Transverse colon (tissue), 4 donors: ENCODE measurements at regions not wholly inside any gene's neighbourhood (a gene's known extent, or its start where the extent isn't known, plus 50 kb on each side); places are given as distances from the start of the nearest gene placed in this dataset.

ENCODE experiments used
- DNase-seq: peaks from one replicate; pipeline ENCODE4 v3.0.0-alpha.2; 2019
- H3K27ac ChIP-seq, 4 donors: fragments of 200-600 bp; sonication (generic); 2 replicates each; pipeline ENCODE4 v1.5.1; 2016 to 2018; ENCODE audit warnings: inconsistent platforms in 4 of 4
- H3K27me3 ChIP-seq: fragments of 200-600 bp; sonication (generic); 2 replicates; pipeline ENCODE4 v1.5.1; 2017; ENCODE audit warnings: inconsistent platforms
- H3K36me3 ChIP-seq, 4 donors: fragments of 200-600 bp; sonication (generic); 2 replicates each; pipeline ENCODE4 v1.5.1; 2017 to 2019; ENCODE audit warnings: inconsistent platforms in 4 of 4
- H3K4me1 ChIP-seq, 4 donors: fragments of 200-600 bp; sonication (generic); 2 replicates each; pipeline ENCODE4 v1.5.1; 2017 to 2020; ENCODE audit warnings: inconsistent platforms in 4 of 4
- H3K4me3 ChIP-seq, 4 donors: fragments of 200-600 bp; sonication (generic); 1 replicate in 1 of 4; 2 replicates in 3 of 4; pipeline versions ENCODE4 v1.5.1 to v1.6.1; 2017 to 2019; ENCODE audit warnings: inconsistent platforms in 4 of 4
- H3K9me3 ChIP-seq, 2 donors: fragments of 200-600 bp; sonication (generic); 2 replicates each; pipeline ENCODE4 v1.5.1; 2017 to 2019; ENCODE audit warnings: inconsistent platforms in 2 of 2
- CTCF ChIP-seq, 5 experiments: fragments of 200-600 bp in 3 of 5; fragments of 450-650 bp in 2 of 5; sonication (generic) in 3 of 5; IDR thresholded peaks; 1 replicate in 2 of 5; 2 replicates in 3 of 5; pipeline ENCODE4 v1.5.1; 2016 to 2017; ENCODE audit warnings: antibody characterized with exemption in 5 of 5, inconsistent platforms in 3 of 5, mild to moderate bottlenecking in 2 of 5, moderate library complexity in 1 of 5
- EP300 ChIP-seq: sonication (generic); formaldehyde crosslinking; IDR thresholded peaks from one replicate; pipeline ENCODE4 v1.6.1; 2017; ENCODE audit warnings: antibody characterized with exemption, low read depth
- POLR2A ChIP-seq: fragments of 450-650 bp; IDR thresholded peaks from one replicate; pipeline ENCODE4 v1.6.1; 2016; ENCODE audit warnings: antibody characterized with exemption, mild to moderate bottlenecking, moderate library complexity
- POLR2AphosphoS5 ChIP-seq, 3 donors: sonication (generic); formaldehyde crosslinking; IDR thresholded peaks; one replicate each; pipeline ENCODE4 v1.6.1; 2016; ENCODE audit warnings: antibody characterized with exemption in 3 of 3
- WGBS, 2 donors: methylation state at CpG; one replicate each; pipeline ENCODE4 v1.1.5; 2018; ENCODE audit warnings: low coverage in 1 of 2; 5-methylcytosine and 5-hydroxymethylcytosine counted together
- in situ Hi-C, 4 donors: fragments of 200-750 bp; cut with MboI; loops; one replicate each; pipeline versions ENCODE4 v1.15.0 to v1.15.1; 2017; ENCODE audit warnings: low sequenced_read_pairs in 3 of 4, low pct_ligation_motif_present in 1 of 4, low pct_unique_long_range_greater_than_20kb in 1 of 4
- intact Hi-C: fragments of 100-400 bp; cut with DNase I; formaldehyde crosslinking; loops from one replicate; pipeline ENCODE4 v1.15.1; 2023; ENCODE audit warnings: low total_unique reads

DNA sequence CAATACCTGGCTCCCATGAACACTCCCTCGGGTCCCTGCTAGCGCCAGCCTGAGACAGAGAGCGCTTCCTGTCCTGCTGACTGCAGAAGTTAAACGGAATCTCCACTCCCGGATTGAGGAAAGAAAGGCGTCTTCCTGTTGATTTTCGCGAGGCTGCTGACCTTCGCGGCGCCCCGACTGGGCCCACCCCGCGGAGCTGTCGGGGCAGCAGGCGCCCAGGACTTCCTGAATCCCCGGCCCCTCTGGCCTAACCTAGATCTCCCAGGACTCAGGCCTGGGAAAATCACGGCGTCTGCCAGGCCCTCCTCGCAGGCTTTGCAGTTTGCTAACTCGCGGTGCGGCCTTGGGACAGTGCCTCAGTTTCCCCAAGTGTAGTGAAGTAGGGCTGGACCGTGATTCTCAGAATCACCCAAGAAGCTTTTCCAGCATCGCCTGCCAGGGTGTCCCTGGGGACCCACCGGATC is 108.8 kb downstream of the KCTD15 start:
- DNase-seq: peak; percentile 14
- Histone ChIP-seq H3K4me3 (peak overlapping the region; percentile 36 to 49 (median 44)), H3K4me1 (peaks cover 0 to 18% (median 15%) of the 10 kb centered on the region in 4 donors), H3K27me3 (peaks cover 38% of the 10 kb centered on the region), H3K36me3 (no peaks in the 10 kb centered on the region), H3K9me3 (no peaks in the 10 kb centered on the region), H3K27ac (peak overlapping the region; percentile 73 to 81 (median 78))
- intact Hi-C loops (no loop called here), in situ Hi-C loops (no loop called here)
- TF ChIP-seq CTCF (IDR thresholded peaks at IDR 0.05) (no peak), POLR2AphosphoS5 (IDR thresholded peaks at IDR 0.05) (no peak), EP300 (no peak), POLR2A (no peak)
- 8% methylated on average over 24 of the region's 26 CpGs; no CpG with 5 or more reads in 1 of the 2 donors for WGBS, 2 donors

- peak overlapping the region; percentile 73 to 81 (median 78) for H3K27ac ChIP-seq
- intact Hi-C loops: no loop called here
- peak; percentile 85 for DNase-seq
- H3K36me3 ChIP-seq: no peaks in the 10 kb centered on the region
- peak overlapping the region; percentile 36 to 49 (median 44) for H3K4me3 ChIP-seq
- TF ChIP-seq CTCF (IDR thresholded peaks at IDR 0.05) (no peak), POLR2AphosphoS5 (IDR thresholded peaks at IDR 0.05) (peak in 2 of 3 donors; percentile 18 to 67), POLR2A (peak; percentile 80), EP300 (no peak)
- in situ Hi-C loops: no loop called here
- WGBS, 2 donors: 1% methylated on average over 35 of the region's 60 CpGs; no CpG with 5 or more reads in 1 of the 2 donors
- peaks cover 0 to 18% (median 15%) of the 10 kb centered on the region in 4 donors for H3K4me1 ChIP-seq
- no peaks in the 10 kb centered on the region for H3K9me3 ChIP-seq
- peaks cover 38% of the 10 kb centered on the region for H3K27me3 ChIP-seq
Measured at GRCh38 chr19:33905937-33906577, 109.4 kb downstream of the KCTD15 start.

DNA sequence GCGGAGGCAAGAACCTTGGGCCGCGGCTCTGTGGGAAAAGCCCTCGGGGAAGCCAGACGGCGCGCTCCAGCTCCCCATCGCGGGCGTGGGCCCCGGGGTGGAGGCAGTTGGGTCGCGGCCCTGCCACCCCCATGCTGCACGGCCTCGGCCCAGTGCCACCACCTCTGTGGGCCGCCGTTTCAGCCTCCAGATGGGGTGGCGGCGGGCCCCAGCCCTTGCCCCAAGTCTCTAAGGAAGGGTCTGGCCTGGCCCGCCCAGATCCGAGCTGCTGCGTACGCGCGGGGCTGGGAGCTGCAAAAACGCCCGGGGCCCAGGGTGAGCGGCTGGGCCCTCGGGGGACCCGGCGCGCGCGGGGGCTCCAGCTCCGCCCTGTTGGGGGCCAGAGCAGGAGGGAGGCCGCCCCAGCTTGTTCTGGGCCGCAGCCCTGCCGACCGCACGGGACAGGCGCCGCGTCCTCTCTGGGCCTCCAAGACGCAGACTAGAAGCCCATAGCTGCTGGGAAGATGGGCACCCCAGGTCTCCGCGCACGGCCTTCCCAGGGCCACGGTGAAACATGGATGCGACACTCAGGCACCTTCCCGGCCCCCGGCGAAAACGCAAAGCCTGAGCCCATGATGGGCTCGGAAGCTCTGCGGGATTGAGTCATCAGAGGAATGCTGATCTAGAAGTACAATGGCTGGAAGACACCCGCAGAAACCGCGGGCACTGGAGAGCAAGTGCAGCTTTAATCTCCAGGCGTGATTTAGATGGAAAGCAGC is 110.1 kb downstream of the KCTD15 start:
- Histone ChIP-seq H3K9me3 (no peaks in the 10 kb centered on the region), H3K4me1 (peaks cover 0 to 18% (median 15%) of the 10 kb centered on the region in 4 donors), H3K36me3 (no peaks in the 10 kb centered on the region), H3K4me3 (peak overlapping the region in 3 of 4 donors; percentile 36 to 49 (median 48)), H3K27me3 (peaks cover 35% of the 10 kb centered on the region), H3K27ac (peak overlapping the region; percentile 73 to 81 (median 78))
- no peak for DNase-seq
- in situ Hi-C loops (no loop called here), intact Hi-C loops (no loop called here)
- TF ChIP-seq POLR2A (no peak), CTCF (IDR thresholded peaks at IDR 0.05) (no peak), POLR2AphosphoS5 (IDR thresholded peaks at IDR 0.05) (no peak), EP300 (no peak)
- WGBS, 2 donors: 24% methylated on average over 44 of the region's 59 CpGs; no CpG with 5 or more reads in 1 of the 2 donors

- Histone ChIP-seq H3K27me3 (peaks cover 22% of the 10 kb centered on the region), H3K9me3 (no peaks in the 10 kb centered on the region), H3K4me3 (no peak overlapping the region), H3K4me1 (peaks cover 0 to 14% (median 9%) of the 10 kb centered on the region in 4 donors), H3K36me3 (no peaks in the 10 kb centered on the region), H3K27ac (no peak overlapping the region)
- no peak for TF ChIP-seq EP300
- no peak for TF ChIP-seq CTCF (IDR thresholded peaks at IDR 0.05)
- no peak for TF ChIP-seq POLR2AphosphoS5 (IDR thresholded peaks at IDR 0.05)
- no peak for TF ChIP-seq POLR2A
- 85 to 87% methylated on average over 6 to 7 of the region's 7 CpGs for WGBS, 2 donors
- no peak for DNase-seq
- in situ Hi-C loops: no loop called here
- intact Hi-C loops: no loop called here
Measured at GRCh38 chr19:33910922-33911321, 114.3 kb downstream of the KCTD15 start.
